MCF 10A (cell line): ENCODE measurements at regions not wholly inside any gene's neighbourhood (a gene's known extent, or its start where the extent isn't known, plus 50 kb on each side); places are given as distances from the start of the nearest gene placed in this dataset.
"Not testable (repeated sequence)": the region's sequence is repeated elsewhere in the genome, so short reads cannot be mapped to it uniquely, and the experiment has no call there.

Source experiments
- BruUV-seq: library from RNA; stranded (reverse); fragments of 400-500 nt; replicated peaks from 2 replicates; lab custom pipeline; 2021; lab: Mats Ljungman, UMichigan
- CTCF ChIA-PET: fragments of 300-600 bp; sonication (Branson Sonifier 250); formaldehyde crosslinking; extraction: SDS; loops from one replicate; lab custom pipeline; 2021; ENCODE audit warnings: antibody characterized with exemption, inconsistent platforms; lab: Yijun Ruan, JAX
- POLR2A ChIA-PET: fragments of 300-600, 350-650 bp; sonication (Branson Sonifier 250); formaldehyde crosslinking; extraction: SDS; loops from one replicate; lab custom pipeline; 2020; ENCODE audit warnings: antibody characterized with exemption, inconsistent platforms; lab: Yijun Ruan, JAX
- DNase-seq: peaks from one replicate; pipeline ENCODE4 v3.0.0-alpha.2; 2018; ENCODE audit not compliant: unreplicated experiment
- H3K27ac Mint-ChIP-seq: one replicate; pipeline ENCODE4 v1.8.0; 2022; ENCODE audit warnings: mild to moderate bottlenecking, low read depth, mixed read lengths; ENCODE audit not compliant: unreplicated experiment
- H3K27me3 Mint-ChIP-seq: one replicate; pipeline ENCODE4 v1.8.0; 2022; ENCODE audit warnings: mixed read lengths; ENCODE audit not compliant: insufficient read depth, unreplicated experiment
- H3K36me3 Mint-ChIP-seq: one replicate; pipeline ENCODE4 v1.8.0; 2022; ENCODE audit warnings: mild to moderate bottlenecking, moderate library complexity, mixed read lengths; ENCODE audit not compliant: insufficient read depth, unreplicated experiment
- H3K4me1 Mint-ChIP-seq: one replicate; pipeline ENCODE4 v1.8.0; 2022; ENCODE audit warnings: mixed read lengths; ENCODE audit not compliant: insufficient read depth, unreplicated experiment
- H3K4me3 Mint-ChIP-seq: one replicate; pipeline ENCODE4 v1.8.0; 2022; ENCODE audit warnings: mild to moderate bottlenecking, moderate library complexity, mixed read lengths; ENCODE audit not compliant: unreplicated experiment
- H3K9me3 Mint-ChIP-seq: one replicate; pipeline ENCODE4 v1.8.0; 2022; ENCODE audit warnings: mixed read lengths; ENCODE audit not compliant: unreplicated experiment
- intact Hi-C: fragments of 100-400 bp; cut with micrococcal nuclease; formaldehyde crosslinking; loops from 2 replicates; pipeline ENCODE4 v1.14.1; 2022
- TF ChIP-seq, protein P1 (sequence below): fragments of 200-600 bp; IDR thresholded peaks from one replicate; pipeline ENCODE4 v1.8.0; 2022; ENCODE audit warnings: antibody characterized with exemption, mild to moderate bottlenecking; ENCODE audit not compliant: unreplicated experiment

DNA sequence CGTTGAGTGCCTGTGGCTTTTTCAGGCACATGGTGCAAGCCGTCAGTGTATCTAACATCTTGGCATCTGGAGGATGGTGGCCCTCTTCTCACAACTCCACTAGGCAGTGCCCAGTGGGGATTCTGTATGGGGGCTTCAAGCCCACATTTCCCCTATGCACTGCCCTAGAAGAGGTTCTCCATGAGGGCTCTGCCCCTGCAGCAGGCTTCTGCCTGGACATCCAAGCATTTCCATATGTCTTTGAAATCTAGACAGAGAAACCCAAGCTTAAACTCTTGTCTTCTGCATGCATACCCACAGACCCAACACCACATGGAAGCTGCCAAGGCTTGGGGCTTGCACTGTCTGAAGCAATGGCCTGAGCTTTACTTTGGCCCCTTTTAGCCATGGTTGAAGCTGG is 146.4 kb downstream of the ARL4A start:
- Mint-ChIP-seq H3K4me3 (no peak overlapping the region), H3K4me1 (no peaks in the 10 kb centered on the region), H3K27me3 (no peaks in the 10 kb centered on the region), H3K9me3 (peaks cover 14% of the 10 kb centered on the region), H3K36me3 (no peaks in the 10 kb centered on the region), H3K27ac (no peak overlapping the region)
- CTCF ChIA-PET, result interaction anchor here (0.5 to 0.6 kb wide), 2 partner anchors 124 to 191 kb away, joined by 4 read pairs; no protein-coding TSS in a partner anchor
- TF ChIP-seq, protein P1, sequence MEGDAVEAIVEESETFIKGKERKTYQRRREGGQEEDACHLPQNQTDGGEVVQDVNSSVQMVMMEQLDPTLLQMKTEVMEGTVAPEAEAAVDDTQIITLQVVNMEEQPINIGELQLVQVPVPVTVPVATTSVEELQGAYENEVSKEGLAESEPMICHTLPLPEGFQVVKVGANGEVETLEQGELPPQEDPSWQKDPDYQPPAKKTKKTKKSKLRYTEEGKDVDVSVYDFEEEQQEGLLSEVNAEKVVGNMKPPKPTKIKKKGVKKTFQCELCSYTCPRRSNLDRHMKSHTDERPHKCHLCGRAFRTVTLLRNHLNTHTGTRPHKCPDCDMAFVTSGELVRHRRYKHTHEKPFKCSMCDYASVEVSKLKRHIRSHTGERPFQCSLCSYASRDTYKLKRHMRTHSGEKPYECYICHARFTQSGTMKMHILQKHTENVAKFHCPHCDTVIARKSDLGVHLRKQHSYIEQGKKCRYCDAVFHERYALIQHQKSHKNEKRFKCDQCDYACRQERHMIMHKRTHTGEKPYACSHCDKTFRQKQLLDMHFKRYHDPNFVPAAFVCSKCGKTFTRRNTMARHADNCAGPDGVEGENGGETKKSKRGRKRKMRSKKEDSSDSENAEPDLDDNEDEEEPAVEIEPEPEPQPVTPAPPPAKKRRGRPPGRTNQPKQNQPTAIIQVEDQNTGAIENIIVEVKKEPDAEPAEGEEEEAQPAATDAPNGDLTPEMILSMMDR, result no peak
- no peak for DNase-seq
- POLR2A ChIA-PET, result no interaction called here
- intact Hi-C loops, result no loop called here
- no TSS peak for BruUV-seq

DNA sequence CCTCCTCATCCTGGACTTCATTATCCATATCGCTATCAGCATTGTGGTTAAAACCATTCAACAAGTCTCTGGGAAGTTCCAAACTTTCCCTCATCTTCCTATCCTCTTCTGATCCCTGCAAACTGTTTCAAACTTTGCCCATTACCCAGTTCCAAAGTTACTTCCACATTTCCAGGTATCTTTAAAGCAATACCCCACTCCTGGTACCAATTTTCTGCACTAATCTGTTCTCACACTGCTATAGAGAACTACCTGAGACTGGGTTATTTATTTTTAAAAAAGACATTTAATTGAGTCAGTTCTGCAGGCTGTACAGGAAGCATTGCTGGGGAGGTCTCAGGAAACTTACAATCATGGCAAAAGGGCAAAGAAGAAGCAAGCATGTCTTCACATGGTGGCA is 147.3 kb downstream of the ARL4A start:
- no peaks in the 10 kb centered on the region for H3K27me3 Mint-ChIP-seq
- CTCF ChIA-PET, result no interaction called here
- H3K9me3 Mint-ChIP-seq, result peaks cover 14% of the 10 kb centered on the region
- TF ChIP-seq, protein P1, result no peak
- intact Hi-C loops, result no loop called here
- no peak overlapping the region for H3K4me3 Mint-ChIP-seq
- H3K4me1 Mint-ChIP-seq, result no peaks in the 10 kb centered on the region
- no peak for DNase-seq
- no TSS peak for BruUV-seq
- H3K36me3 Mint-ChIP-seq, result no peaks in the 10 kb centered on the region
- POLR2A ChIA-PET, result no interaction called here
- H3K27ac Mint-ChIP-seq, result no peak overlapping the region

DNA sequence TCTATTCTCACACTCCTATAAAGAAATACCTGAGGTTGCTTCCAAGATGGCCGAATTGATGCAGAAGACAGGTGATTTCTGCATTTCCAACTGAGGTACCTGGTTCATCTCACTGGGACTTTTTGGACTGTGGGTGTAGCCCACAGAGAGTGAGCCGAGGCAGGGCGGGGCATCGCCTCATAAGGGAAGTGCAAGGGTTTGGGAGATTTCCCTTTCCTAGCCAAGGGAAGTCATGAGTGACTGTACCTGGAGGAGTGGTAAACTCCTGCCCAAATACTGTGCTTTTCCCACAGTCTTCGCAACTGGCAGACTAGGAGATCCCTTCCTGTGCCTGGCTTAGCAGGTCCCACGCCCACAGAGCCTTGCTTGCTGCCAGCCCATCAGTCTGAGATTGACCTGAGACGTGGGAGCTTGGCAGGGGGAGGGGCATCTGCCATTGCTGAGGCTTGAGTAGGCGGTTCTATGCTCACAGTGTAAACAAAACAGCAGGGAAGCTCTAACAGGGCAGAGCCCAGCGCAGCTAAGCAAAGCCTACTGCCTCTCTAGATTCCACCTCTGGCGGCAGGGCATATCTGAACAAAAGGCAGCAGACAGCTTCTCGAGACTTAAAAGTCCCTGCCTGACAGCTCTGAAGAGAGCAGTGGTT is 152.2 kb downstream of the ARL4A start:
- no TSS peak for BruUV-seq
- Mint-ChIP-seq H3K4me1 (no peaks in the 10 kb centered on the region), H3K27me3 (no peaks in the 10 kb centered on the region), H3K9me3 (peaks cover 26% of the 10 kb centered on the region), H3K27ac (no peak overlapping the region), H3K4me3 (no peak overlapping the region), H3K36me3 (no peaks in the 10 kb centered on the region)
- intact Hi-C loops, result no loop called here
- TF ChIP-seq, protein P1, result no peak
- ChIA-PET POLR2A (no interaction called here), CTCF (interaction anchor here (0.6 kb wide), 1 partner anchor 685 kb away, joined by 3 read pairs; no protein-coding TSS in a partner anchor)
- peak; percentile 18 for DNase-seq

DNA sequence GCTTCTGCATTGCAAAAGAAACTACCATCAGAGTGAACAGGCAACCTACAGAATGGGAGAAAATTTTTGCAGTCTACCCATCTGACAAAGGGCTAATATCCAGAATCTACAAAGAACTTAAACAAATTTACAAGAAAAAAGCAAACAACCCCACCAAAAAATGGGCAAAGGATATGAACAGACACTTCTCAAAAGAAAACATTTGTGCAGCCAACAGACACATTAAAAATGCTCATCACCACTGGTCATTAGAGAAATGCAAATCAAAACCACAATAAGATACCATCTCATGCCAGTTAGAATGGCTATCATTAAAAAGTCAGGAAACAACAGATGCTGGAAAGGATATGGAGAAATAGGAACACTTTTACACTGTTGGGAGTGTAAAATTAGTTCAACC is 157.3 kb downstream of the ARL4A start:
- H3K4me3 Mint-ChIP-seq, intact Hi-C loops, BruUV-seq, DNase-seq, CTCF ChIA-PET, H3K27ac Mint-ChIP-seq, H3K4me1 Mint-ChIP-seq, H3K36me3 Mint-ChIP-seq, POLR2A ChIA-PET, H3K27me3 Mint-ChIP-seq: not testable (repeated sequence)
- H3K9me3 Mint-ChIP-seq, result peaks cover 19% of the 10 kb centered on the region
